B cell (primary cell): ENCODE measurements at regions not wholly inside any gene's neighbourhood (a gene's known extent, or its start where the extent isn't known, plus 50 kb on each side); places are given as distances from the start of the nearest gene placed in this dataset.

Source experiments
- CTCF ChIP-seq: fragments of 200-600 bp; IDR thresholded peaks from one replicate; pipeline ENCODE4 v1.8.0; 2022; ENCODE audit warnings: antibody characterized with exemption, mild to moderate bottlenecking
- EZH2 ChIP-seq: IDR thresholded peaks from 2 replicates; pipeline ENCODE4 v1.6.1; 2012; ENCODE audit warnings: borderline replicate concordance, low read depth, mild to moderate bottlenecking, moderate library complexity, low read length; ENCODE audit not compliant: insufficient read depth, poor library complexity, severe bottlenecking

- TF ChIP-seq CTCF (no peak), EZH2 (no peak)
Observed at GRCh38 chr4:80134936-80135701, 62.1 kb upstream of the ANTXR2 start.
